ENCODE measurements at regions not wholly inside any gene's neighbourhood (a gene's known extent, or its start where the extent isn't known, plus 50 kb on each side); places are given as distances from the start of the nearest gene placed in this dataset.

GRCh38 chr1:104456724-104457123, 707.0 kb downstream of the AMY1C start:
- no peaks in the 10 kb centered on the region for H3K27me3 ChIP-seq (replicated peaks in 2 of 5; ENCODE audit: control insufficient read depth in 4 of 5, insufficient read depth in 5 of 5, low read length in 4 of 5)
- no peak overlapping the region for H3K4me3 ChIP-seq (ENCODE audit: control insufficient read depth in 1 of 7, extremely low read depth in 1 of 7, insufficient read depth in 4 of 7, low read depth in 2 of 7, low read length in 6 of 7)
- POLR2A ChIA-PET = no interaction called here
- H3K9me3 ChIP-seq (ENCODE audit: control extremely low read depth in 1 of 5, control insufficient read depth in 4 of 5, insufficient read depth in 2 of 5, low read depth in 1 of 5, low read length in 4 of 5) = peaks cover 0 to 25% (median 13%) of the 10 kb centered on the region in 5 experiments
- H3K27ac ChIP-seq (ENCODE audit: insufficient read depth in 1 of 2, low read depth in 1 of 2, low read length in 2 of 2, poor library complexity in 1 of 2, severe bottlenecking in 2 of 2) = no peak overlapping the region
- H3K36me3 ChIP-seq (ENCODE audit: control insufficient read depth in 4 of 4, insufficient read depth in 4 of 4, low read length in 3 of 4) = no peaks in the 10 kb centered on the region
- CTCF ChIA-PET = no interaction called here
- no peak for DNase-seq
- no peaks in the 10 kb centered on the region for H3K4me1 ChIP-seq (ENCODE audit: control extremely low read depth in 1 of 4, control insufficient read depth in 4 of 4, insufficient read depth in 4 of 4, low read length in 3 of 4)
- WGBS (ENCODE audit: insufficient coverage) = no CpG with 5 or more reads among the region's 1 CpG

GRCh38 chr1:104459886-104460285, 710.2 kb downstream of the AMY1C start:
- DNase-seq = no peak
- H3K4me3 ChIP-seq (ENCODE audit: control insufficient read depth in 1 of 7, extremely low read depth in 1 of 7, insufficient read depth in 4 of 7, low read depth in 2 of 7, low read length in 6 of 7) = no peak overlapping the region
- no peaks in the 10 kb centered on the region for H3K4me1 ChIP-seq (ENCODE audit: control extremely low read depth in 1 of 4, control insufficient read depth in 4 of 4, insufficient read depth in 4 of 4, low read length in 3 of 4)
- H3K27me3 ChIP-seq (replicated peaks in 2 of 5; ENCODE audit: control insufficient read depth in 4 of 5, insufficient read depth in 5 of 5, low read length in 4 of 5) = no peaks in the 10 kb centered on the region
- no peak overlapping the region for H3K27ac ChIP-seq (ENCODE audit: insufficient read depth in 1 of 2, low read depth in 1 of 2, low read length in 2 of 2, poor library complexity in 1 of 2, severe bottlenecking in 2 of 2)
- CTCF ChIA-PET = interaction anchor here (1.2 kb wide), 1 partner anchor 25 kb away, joined by 3 read pairs; no protein-coding TSS in a partner anchor
- 63% methylated on average over 2 of the region's 2 CpGs for WGBS (ENCODE audit: insufficient coverage)
- POLR2A ChIA-PET = no interaction called here
- no peaks in the 10 kb centered on the region for H3K36me3 ChIP-seq (ENCODE audit: control insufficient read depth in 4 of 4, insufficient read depth in 4 of 4, low read length in 3 of 4)
- H3K9me3 ChIP-seq (ENCODE audit: control extremely low read depth in 1 of 5, control insufficient read depth in 4 of 5, insufficient read depth in 2 of 5, low read depth in 1 of 5, low read length in 4 of 5) = peaks cover 1 to 33% (median 14%) of the 10 kb centered on the region in 5 experiments

- H3K4me3 ChIP-seq (ENCODE audit: control insufficient read depth in 1 of 7, extremely low read depth in 1 of 7, insufficient read depth in 4 of 7, low read depth in 2 of 7, low read length in 6 of 7) = no peak overlapping the region
- ChIA-PET CTCF (interaction anchor here (1.2 kb wide), 1 partner anchor 26 kb away, joined by 3 read pairs; no protein-coding TSS in a partner anchor), POLR2A (no interaction called here)
- WGBS (ENCODE audit: insufficient coverage) = 100% methylated on average over 1 of the region's 1 CpG
- H3K4me1 ChIP-seq (ENCODE audit: control extremely low read depth in 1 of 4, control insufficient read depth in 4 of 4, insufficient read depth in 4 of 4, low read length in 3 of 4) = no peaks in the 10 kb centered on the region
- no peak overlapping the region for H3K27ac ChIP-seq (ENCODE audit: insufficient read depth in 1 of 2, low read depth in 1 of 2, low read length in 2 of 2, poor library complexity in 1 of 2, severe bottlenecking in 2 of 2)
- H3K36me3 ChIP-seq (ENCODE audit: control insufficient read depth in 4 of 4, insufficient read depth in 4 of 4, low read length in 3 of 4) = no peaks in the 10 kb centered on the region
- DNase-seq = no peak
- no peaks in the 10 kb centered on the region for H3K27me3 ChIP-seq (replicated peaks in 2 of 5; ENCODE audit: control insufficient read depth in 4 of 5, insufficient read depth in 5 of 5, low read length in 4 of 5)
- H3K9me3 ChIP-seq (ENCODE audit: control extremely low read depth in 1 of 5, control insufficient read depth in 4 of 5, insufficient read depth in 2 of 5, low read depth in 1 of 5, low read length in 4 of 5) = peaks cover 1 to 29% (median 14%) of the 10 kb centered on the region in 5 experiments
These were observed 711.2 kb downstream of the AMY1C start for GRCh38 chr1:104460880-104461279.

GRCh38 chr1:104463126-104463697, 713.5 kb downstream of the AMY1C start:
- Histone ChIP-seq H3K36me3 (ENCODE audit: control insufficient read depth in 4 of 4, insufficient read depth in 4 of 4, low read length in 3 of 4) (no peaks in the 10 kb centered on the region), H3K27ac (ENCODE audit: insufficient read depth in 1 of 2, low read depth in 1 of 2, low read length in 2 of 2, poor library complexity in 1 of 2, severe bottlenecking in 2 of 2) (no peak overlapping the region), H3K9me3 (ENCODE audit: control extremely low read depth in 1 of 5, control insufficient read depth in 4 of 5, insufficient read depth in 2 of 5, low read depth in 1 of 5, low read length in 4 of 5) (peaks cover 1 to 35% (median 21%) of the 10 kb centered on the region in 5 experiments), H3K4me1 (ENCODE audit: control extremely low read depth in 1 of 4, control insufficient read depth in 4 of 4, insufficient read depth in 4 of 4, low read length in 3 of 4) (no peaks in the 10 kb centered on the region), H3K4me3 (ENCODE audit: control insufficient read depth in 1 of 7, extremely low read depth in 1 of 7, insufficient read depth in 4 of 7, low read depth in 2 of 7, low read length in 6 of 7) (no peak overlapping the region), H3K27me3 (replicated peaks in 2 of 5; ENCODE audit: control insufficient read depth in 4 of 5, insufficient read depth in 5 of 5, low read length in 4 of 5) (no peaks in the 10 kb centered on the region)
- 98% methylated on average over 8 of the region's 12 CpGs for WGBS (ENCODE audit: insufficient coverage)
- POLR2A ChIA-PET = no interaction called here
- no peak for DNase-seq
- CTCF ChIA-PET = interaction anchor here (0.6 kb wide), 1 partner anchor 29 kb away, joined by 3 read pairs; no protein-coding TSS in a partner anchor

GRCh38 chr1:104466068-104466467, 716.4 kb downstream of the AMY1C start:
- DNase-seq = no peak
- Histone ChIP-seq H3K36me3 (ENCODE audit: control insufficient read depth in 4 of 4, insufficient read depth in 4 of 4, low read length in 3 of 4) (no peaks in the 10 kb centered on the region), H3K4me1 (ENCODE audit: control extremely low read depth in 1 of 4, control insufficient read depth in 4 of 4, insufficient read depth in 4 of 4, low read length in 3 of 4) (no peaks in the 10 kb centered on the region), H3K27ac (ENCODE audit: insufficient read depth in 1 of 2, low read depth in 1 of 2, low read length in 2 of 2, poor library complexity in 1 of 2, severe bottlenecking in 2 of 2) (no peak overlapping the region), H3K9me3 (ENCODE audit: control extremely low read depth in 1 of 5, control insufficient read depth in 4 of 5, insufficient read depth in 2 of 5, low read depth in 1 of 5, low read length in 4 of 5) (peaks cover 0 to 19% (median 11%) of the 10 kb centered on the region in 5 experiments), H3K27me3 (replicated peaks in 2 of 5; ENCODE audit: control insufficient read depth in 4 of 5, insufficient read depth in 5 of 5, low read length in 4 of 5) (no peaks in the 10 kb centered on the region), H3K4me3 (ENCODE audit: control insufficient read depth in 1 of 7, extremely low read depth in 1 of 7, insufficient read depth in 4 of 7, low read depth in 2 of 7, low read length in 6 of 7) (no peak overlapping the region)
- ChIA-PET POLR2A (no interaction called here), CTCF (no interaction called here)
- 100% methylated on average over 8 of the region's 8 CpGs for WGBS (ENCODE audit: insufficient coverage)

- POLR2A ChIA-PET = no interaction called here
These were observed 717.9 kb downstream of the AMY1C start for GRCh38 chr1:104467590-104467989.

GRCh38 chr1:104468282-104468681, 718.6 kb downstream of the AMY1C start:
- H3K9me3 ChIP-seq (ENCODE audit: control extremely low read depth in 1 of 5, control insufficient read depth in 4 of 5, insufficient read depth in 2 of 5, low read depth in 1 of 5, low read length in 4 of 5) = peaks cover 0 to 14% (median 8%) of the 10 kb centered on the region in 5 experiments
- CTCF ChIA-PET = no interaction called here
- WGBS (ENCODE audit: insufficient coverage) = 71% methylated on average over 4 of the region's 4 CpGs
- DNase-seq = no peak
- H3K4me3 ChIP-seq (ENCODE audit: control insufficient read depth in 1 of 7, extremely low read depth in 1 of 7, insufficient read depth in 4 of 7, low read depth in 2 of 7, low read length in 6 of 7) = no peak overlapping the region
- no peaks in the 10 kb centered on the region for H3K27me3 ChIP-seq (replicated peaks in 2 of 5; ENCODE audit: control insufficient read depth in 4 of 5, insufficient read depth in 5 of 5, low read length in 4 of 5)
- POLR2A ChIA-PET = no interaction called here
- no peaks in the 10 kb centered on the region for H3K4me1 ChIP-seq (ENCODE audit: control extremely low read depth in 1 of 4, control insufficient read depth in 4 of 4, insufficient read depth in 4 of 4, low read length in 3 of 4)
- H3K36me3 ChIP-seq (ENCODE audit: control insufficient read depth in 4 of 4, insufficient read depth in 4 of 4, low read length in 3 of 4) = no peaks in the 10 kb centered on the region
- H3K27ac ChIP-seq (ENCODE audit: insufficient read depth in 1 of 2, low read depth in 1 of 2, low read length in 2 of 2, poor library complexity in 1 of 2, severe bottlenecking in 2 of 2) = no peak overlapping the region

More at GRCh38 chr1:104467590-104467989, 717.9 kb downstream of the AMY1C start:
- 98% methylated on average over 2 of the region's 5 CpGs for WGBS (ENCODE audit: insufficient coverage)
- no peak for DNase-seq
- Histone ChIP-seq H3K27ac (ENCODE audit: insufficient read depth in 1 of 2, low read depth in 1 of 2, low read length in 2 of 2, poor library complexity in 1 of 2, severe bottlenecking in 2 of 2) (no peak overlapping the region), H3K27me3 (replicated peaks in 2 of 5; ENCODE audit: control insufficient read depth in 4 of 5, insufficient read depth in 5 of 5, low read length in 4 of 5) (no peaks in the 10 kb centered on the region), H3K9me3 (ENCODE audit: control extremely low read depth in 1 of 5, control insufficient read depth in 4 of 5, insufficient read depth in 2 of 5, low read depth in 1 of 5, low read length in 4 of 5) (peaks cover 0 to 17% (median 7%) of the 10 kb centered on the region in 5 experiments), H3K4me1 (ENCODE audit: control extremely low read depth in 1 of 4, control insufficient read depth in 4 of 4, insufficient read depth in 4 of 4, low read length in 3 of 4) (no peaks in the 10 kb centered on the region), H3K4me3 (ENCODE audit: control insufficient read depth in 1 of 7, extremely low read depth in 1 of 7, insufficient read depth in 4 of 7, low read depth in 2 of 7, low read length in 6 of 7) (no peak overlapping the region), H3K36me3 (ENCODE audit: control insufficient read depth in 4 of 4, insufficient read depth in 4 of 4, low read length in 3 of 4) (no peaks in the 10 kb centered on the region)
- CTCF ChIA-PET = no interaction called here
